GM12873 (cell line): ENCODE measurements at regions not wholly inside any gene's neighbourhood (a gene's known extent, or its start where the extent isn't known, plus 50 kb on each side); places are given as distances from the start of the nearest gene placed in this dataset.

Experiments
- TF ChIP-seq, protein P1 (sequence below): IDR thresholded peaks from 2 replicates; pipeline ENCODE4 v1.5.1; 2012; ENCODE audit warnings: low read depth, mild to moderate bottlenecking, moderate library complexity, low read length, control low read depth; ENCODE audit not compliant: insufficient read depth; ENCODE audit errors: missing control alignments

GRCh38 chr15:99906793-99907192 lies 173.6 kb upstream of the LYSMD4 start:
- TF ChIP-seq, protein P1, sequence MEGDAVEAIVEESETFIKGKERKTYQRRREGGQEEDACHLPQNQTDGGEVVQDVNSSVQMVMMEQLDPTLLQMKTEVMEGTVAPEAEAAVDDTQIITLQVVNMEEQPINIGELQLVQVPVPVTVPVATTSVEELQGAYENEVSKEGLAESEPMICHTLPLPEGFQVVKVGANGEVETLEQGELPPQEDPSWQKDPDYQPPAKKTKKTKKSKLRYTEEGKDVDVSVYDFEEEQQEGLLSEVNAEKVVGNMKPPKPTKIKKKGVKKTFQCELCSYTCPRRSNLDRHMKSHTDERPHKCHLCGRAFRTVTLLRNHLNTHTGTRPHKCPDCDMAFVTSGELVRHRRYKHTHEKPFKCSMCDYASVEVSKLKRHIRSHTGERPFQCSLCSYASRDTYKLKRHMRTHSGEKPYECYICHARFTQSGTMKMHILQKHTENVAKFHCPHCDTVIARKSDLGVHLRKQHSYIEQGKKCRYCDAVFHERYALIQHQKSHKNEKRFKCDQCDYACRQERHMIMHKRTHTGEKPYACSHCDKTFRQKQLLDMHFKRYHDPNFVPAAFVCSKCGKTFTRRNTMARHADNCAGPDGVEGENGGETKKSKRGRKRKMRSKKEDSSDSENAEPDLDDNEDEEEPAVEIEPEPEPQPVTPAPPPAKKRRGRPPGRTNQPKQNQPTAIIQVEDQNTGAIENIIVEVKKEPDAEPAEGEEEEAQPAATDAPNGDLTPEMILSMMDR, result no peak

DNA sequence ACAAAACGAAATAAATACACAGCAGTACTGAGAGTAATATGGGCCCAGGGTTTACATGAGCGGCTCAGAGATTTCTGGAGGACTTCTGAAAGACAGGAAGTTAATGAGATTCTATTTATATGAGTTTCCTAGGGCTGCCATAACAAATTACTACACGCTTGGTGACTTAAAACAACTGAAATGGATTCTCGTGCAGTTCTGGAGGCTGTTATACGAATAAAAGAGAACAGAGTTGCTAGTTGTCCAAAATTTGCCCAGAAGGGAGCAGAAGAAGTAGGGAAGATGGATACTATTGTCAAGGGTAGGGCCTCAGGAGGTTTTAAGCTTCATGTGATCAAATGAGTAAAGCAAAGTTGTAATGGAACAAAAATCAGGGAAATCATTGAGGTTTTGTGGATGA lies 173.1 kb upstream of the LYSMD4 start:
- TF ChIP-seq, protein P1, result no peak

- TF ChIP-seq, protein P1, result no peak
Measured at GRCh38 chr15:99902248-99902928, 169.2 kb upstream of the LYSMD4 start.

DNA sequence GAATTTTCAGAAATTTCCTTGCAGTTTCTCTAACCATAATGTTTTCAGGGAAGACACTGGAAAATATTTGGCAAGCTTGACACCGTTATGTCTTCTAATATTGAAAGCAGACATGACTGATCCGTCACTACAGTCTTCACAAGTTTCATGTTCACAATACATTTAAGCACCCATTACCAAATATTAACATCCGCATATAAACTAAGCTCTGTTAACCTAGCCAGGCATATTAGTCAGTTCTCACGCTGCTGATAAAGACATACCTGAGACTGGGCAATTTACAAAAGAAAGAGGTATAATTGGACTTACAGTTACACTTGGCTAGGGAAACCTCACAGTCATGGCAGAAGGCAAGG lies 162.7 kb upstream of the LYSMD4 start:
- TF ChIP-seq, protein P1, result no peak

- TF ChIP-seq, protein P1, result no peak
Measured at GRCh38 chr15:99895189-99895955, 162.1 kb upstream of the LYSMD4 start.

DNA sequence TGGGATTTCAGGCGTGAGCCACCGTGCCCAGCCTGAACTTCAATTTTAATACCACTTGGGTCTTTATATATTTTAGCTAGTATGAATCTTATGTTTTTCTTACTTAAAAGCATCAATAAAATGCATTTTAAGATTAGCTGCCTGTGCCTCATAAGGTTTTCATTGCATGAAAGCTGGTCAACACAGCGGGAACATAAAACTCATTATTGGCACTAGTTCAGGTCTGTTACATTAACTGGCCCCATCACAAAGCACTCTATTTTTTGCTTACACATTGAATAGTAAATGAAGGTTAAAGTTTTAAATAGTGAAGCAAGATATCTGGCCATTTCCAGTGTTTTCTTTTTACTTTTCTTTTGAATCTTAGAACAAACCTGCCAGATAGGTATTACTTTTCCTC lies 145.6 kb upstream of the LYSMD4 start:
- TF ChIP-seq, protein P1, result no peak

GRCh38 chr15:99873451-99873850 lies 140.2 kb upstream of the LYSMD4 start:
- TF ChIP-seq, protein P1, result no peak
